GM13976 (cell line): ENCODE measurements at regions not wholly inside any gene's neighbourhood (a gene's known extent, or its start where the extent isn't known, plus 50 kb on each side); places are given as distances from the start of the nearest gene placed in this dataset.

ENCODE experiments used
- DNase-seq: peaks from one replicate; pipeline ENCODE4 v3.0.0; 2012; ENCODE audit warnings: low spot score
- in situ Hi-C: fragments of 300-500 bp; cut with MboI; formaldehyde crosslinking; loops from one replicate; pipeline ENCODE4 v1.12.0; 2022; ENCODE audit warnings: low sequenced_read_pairs, mixed read lengths, inconsistent platforms; ENCODE audit not compliant: unreplicated experiment
- TF ChIP-seq, protein P1 (sequence below): IDR thresholded peaks from 2 replicates; pipeline ENCODE4 v1.5.1; 2012; ENCODE audit warnings: borderline replicate concordance, mild to moderate bottlenecking; ENCODE audit not compliant: insufficient read depth; ENCODE audit errors: extremely low read depth, missing control alignments, control extremely low read depth

DNA sequence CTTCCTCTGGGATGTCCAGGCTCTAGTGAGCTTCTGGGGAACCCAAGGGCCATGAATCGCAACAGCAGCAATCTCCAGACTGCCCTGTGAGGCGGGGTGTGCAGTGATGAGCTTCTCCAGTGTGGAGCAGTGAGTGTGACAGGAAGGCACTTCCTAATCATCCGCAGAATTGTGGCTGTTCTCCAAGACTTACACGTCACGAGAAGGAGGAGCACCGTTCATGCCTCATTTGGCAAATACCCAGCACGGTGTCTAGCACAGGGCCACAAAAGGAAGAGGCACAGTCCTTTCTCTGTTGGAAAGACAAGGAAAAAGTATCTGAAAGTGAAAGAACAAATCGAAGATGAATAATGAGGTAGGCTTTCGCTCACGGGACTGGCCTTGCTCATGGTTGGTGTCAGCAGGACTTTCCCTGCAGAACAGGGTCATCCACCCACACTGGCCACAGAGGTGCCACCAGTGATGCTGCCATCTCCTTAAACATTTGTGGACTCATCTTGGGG lies 125.1 kb upstream of the HAAO start:
- in situ Hi-C loops: no loop called here
- DNase-seq: no peak
- TF ChIP-seq, protein P1, sequence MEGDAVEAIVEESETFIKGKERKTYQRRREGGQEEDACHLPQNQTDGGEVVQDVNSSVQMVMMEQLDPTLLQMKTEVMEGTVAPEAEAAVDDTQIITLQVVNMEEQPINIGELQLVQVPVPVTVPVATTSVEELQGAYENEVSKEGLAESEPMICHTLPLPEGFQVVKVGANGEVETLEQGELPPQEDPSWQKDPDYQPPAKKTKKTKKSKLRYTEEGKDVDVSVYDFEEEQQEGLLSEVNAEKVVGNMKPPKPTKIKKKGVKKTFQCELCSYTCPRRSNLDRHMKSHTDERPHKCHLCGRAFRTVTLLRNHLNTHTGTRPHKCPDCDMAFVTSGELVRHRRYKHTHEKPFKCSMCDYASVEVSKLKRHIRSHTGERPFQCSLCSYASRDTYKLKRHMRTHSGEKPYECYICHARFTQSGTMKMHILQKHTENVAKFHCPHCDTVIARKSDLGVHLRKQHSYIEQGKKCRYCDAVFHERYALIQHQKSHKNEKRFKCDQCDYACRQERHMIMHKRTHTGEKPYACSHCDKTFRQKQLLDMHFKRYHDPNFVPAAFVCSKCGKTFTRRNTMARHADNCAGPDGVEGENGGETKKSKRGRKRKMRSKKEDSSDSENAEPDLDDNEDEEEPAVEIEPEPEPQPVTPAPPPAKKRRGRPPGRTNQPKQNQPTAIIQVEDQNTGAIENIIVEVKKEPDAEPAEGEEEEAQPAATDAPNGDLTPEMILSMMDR: no peak

DNA sequence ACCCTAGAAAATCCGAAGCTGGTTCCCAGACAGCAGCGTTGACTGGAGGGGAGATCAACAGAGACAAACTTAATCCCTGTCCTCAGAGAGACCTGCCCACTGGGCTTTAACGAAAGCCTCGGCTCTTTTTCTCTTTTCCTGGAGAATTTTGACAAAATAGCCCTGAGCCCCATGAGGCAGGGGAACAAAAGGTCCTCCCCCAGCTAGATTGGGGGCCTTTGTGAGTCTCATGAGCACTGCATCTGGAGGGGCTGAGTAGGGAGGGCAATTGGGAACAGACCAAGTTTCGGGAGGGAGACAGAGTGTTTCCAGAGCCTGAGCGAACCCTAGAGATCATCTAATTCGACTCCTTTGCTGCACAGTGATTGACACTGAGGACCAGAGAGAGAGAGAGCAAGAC lies 123.9 kb upstream of the HAAO start:
- TF ChIP-seq, protein P1: no peak
- in situ Hi-C loops: no loop called here

DNA sequence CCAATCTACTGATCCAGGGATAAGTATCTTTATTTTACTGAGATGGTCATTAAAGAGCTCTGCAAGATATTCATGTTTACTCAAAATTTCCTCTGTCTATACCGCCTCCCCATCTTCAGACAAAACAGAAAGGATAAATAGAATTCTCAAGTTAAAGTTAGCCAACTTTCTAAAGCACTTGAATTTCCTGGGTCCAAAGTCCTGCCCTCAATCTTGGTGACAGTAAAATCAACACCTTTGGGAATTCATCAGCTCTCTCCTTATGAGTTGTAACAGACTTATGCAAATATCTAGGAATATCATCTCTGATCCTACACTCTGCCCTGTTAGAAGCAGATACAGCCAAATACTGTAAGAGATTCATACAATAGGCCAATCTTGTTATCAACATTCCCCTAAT lies 122.5 kb upstream of the HAAO start:
- no peak for DNase-seq
- TF ChIP-seq, protein P1: no peak
- in situ Hi-C loops: no loop called here

More for the DNA sequence above, 123.9 kb upstream of the HAAO start:
- no peak for DNase-seq

DNA sequence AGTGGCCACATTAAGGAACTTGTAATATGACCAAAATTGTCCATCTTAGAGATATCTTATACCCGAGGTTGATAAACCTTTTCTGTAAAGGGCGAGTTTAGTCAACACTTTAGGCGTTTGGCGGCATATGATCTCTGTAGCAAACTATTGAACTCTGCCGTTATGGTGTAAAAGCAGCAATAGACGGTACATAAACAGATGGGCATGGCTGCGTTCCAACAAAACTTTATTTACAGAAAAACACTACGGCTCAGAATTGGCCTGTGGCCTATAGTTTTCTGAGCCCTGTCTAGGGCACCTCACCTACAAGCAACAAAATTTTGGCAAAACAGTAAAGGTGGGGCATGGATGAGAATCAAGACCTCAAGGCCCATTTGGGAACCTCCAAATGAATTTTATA lies 121.9 kb upstream of the HAAO start:
- in situ Hi-C loops: no loop called here
- TF ChIP-seq, protein P1: no peak
- DNase-seq: no peak

DNA sequence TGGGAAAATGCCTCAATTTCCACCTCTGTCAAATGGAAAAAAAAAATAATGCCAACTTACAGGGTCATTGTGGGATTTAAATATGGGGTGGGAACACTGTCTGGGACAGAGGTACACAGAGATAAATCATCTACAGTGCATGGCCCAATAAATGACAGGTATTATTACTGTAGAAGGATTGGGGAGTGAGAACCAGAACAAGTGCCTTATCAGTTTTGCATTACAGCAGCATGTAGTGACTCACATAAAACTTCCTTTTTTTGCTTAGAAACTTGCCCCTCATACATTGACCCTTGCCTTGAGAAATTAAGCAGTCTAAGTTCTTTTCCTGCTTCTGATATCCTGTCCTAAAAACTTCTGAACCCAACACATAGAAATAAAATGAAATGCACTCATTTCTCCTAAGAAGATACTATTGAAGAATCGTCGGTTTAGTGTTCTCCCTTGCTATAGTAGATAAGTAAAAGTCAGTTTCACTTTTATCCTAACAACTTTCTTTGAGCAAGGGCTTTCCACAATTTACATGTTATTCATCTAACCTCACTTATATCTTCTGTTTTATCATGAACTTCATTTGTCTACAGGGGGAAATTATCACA lies 121.0 kb upstream of the HAAO start:
- TF ChIP-seq, protein P1: no peak
- in situ Hi-C loops: no loop called here
- DNase-seq: no peak

DNA sequence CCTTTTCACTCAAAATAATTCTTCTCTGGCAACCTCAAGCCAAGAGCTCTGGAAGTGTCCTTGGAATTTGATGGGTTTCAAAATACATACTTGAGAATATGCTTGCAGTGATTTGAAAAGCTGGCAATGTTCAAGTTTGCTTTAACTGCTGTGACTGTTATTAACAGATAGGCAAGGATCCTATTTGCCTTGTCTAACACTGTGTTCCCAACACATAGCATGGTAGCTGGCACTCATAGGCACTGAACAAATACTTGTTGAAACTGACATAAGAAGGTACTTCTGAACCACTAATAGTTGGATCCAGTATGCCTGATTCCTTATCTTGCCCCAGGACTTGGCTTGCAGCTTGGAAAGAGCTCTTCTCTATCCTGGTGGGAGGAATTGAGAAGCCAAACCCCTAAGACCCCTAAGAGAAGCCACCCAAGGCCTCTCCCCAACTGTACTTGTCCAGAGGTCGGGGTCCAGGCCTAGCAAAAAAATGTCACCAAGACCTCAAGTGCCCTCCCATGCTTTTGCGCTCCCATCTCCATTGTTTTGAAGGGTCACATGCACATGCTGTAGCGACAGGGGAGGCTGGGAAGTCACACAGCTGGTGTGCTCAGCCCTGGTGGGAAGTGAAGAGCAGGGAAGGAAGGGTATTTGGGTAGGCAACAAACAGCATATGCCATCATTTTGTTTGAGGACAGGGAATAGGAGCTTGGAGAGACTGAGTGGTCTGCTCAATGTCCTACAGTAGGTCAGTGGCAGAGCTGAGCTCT lies 118.4 kb upstream of the HAAO start:
- TF ChIP-seq, protein P1: no peak
- DNase-seq: no peak
- in situ Hi-C loops: no loop called here
